B cell (primary cell): ENCODE measurements at regions not wholly inside any gene's neighbourhood (a gene's known extent, or its start where the extent isn't known, plus 50 kb on each side); places are given as distances from the start of the nearest gene placed in this dataset.

Experiments
- ATAC-seq: fragments of 200-7000 bp; cut with Tn5 transposase; one replicate; pipeline ENCODE4 v1.10.0; 2021; ENCODE audit warnings: low read depth, mild to moderate bottlenecking, moderate number of reproducible peaks, moderate library complexity
- CTCF ChIA-PET: fragments of 350-600 bp; sonication (Branson Sonifier 250); formaldehyde crosslinking; loops from one replicate; lab custom pipeline; 2021; ENCODE audit warnings: antibody characterized with exemption, inconsistent platforms; lab: Charles Lee
- POLR2A ChIA-PET: fragments of 350-600 bp; sonication (Branson Sonifier 250); formaldehyde crosslinking; loops from one replicate; lab custom pipeline; 2021; ENCODE audit warnings: antibody characterized with exemption; lab: Charles Lee
- DNase-seq: peaks from one replicate; pipeline ENCODE4 v3.0.0; 2013
- H2AFZ ChIP-seq: 2 replicates; pipeline ENCODE4 v1.6.1; 2012; ENCODE audit warnings: mild to moderate bottlenecking, low read depth, low read length; ENCODE audit not compliant: insufficient read depth, poor library complexity, severe bottlenecking
- H3K27ac ChIP-seq, 2 donors: 1 replicate in 1 of 2; 2 replicates in 1 of 2; pipeline ENCODE4 v1.5.1; 2012 to 2013; ENCODE audit warnings: low read length in 2 of 2, mild to moderate bottlenecking in 2 of 2, moderate library complexity in 1 of 2
- H3K27me3 ChIP-seq, 4 experiments: fragments of 200-600 bp in 1 of 4; sonication (generic) in 1 of 4; replicated peaks in 1 of 4; 1 replicate in 2 of 4; 2 replicates in 2 of 4; pipeline versions ENCODE4 v1.6.1 to v1.7.0; 2013 to 2016; ENCODE audit warnings: low read length in 3 of 4, mild to moderate bottlenecking in 2 of 4, mixed read lengths in 1 of 4, moderate library complexity in 1 of 4; ENCODE audit not compliant: insufficient read depth in 4 of 4, control insufficient read depth in 3 of 4; ENCODE audit errors: control extremely low read depth in 1 of 4
- H3K36me3 ChIP-seq, 2 experiments: replicated peaks in 1 of 2; 1 replicate in 1 of 2; 2 replicates in 1 of 2; pipeline versions ENCODE4 v1.6.1 to v1.7.1; 2013; ENCODE audit warnings: low read length in 1 of 2; ENCODE audit not compliant: insufficient read depth in 2 of 2, control insufficient read depth in 1 of 2; ENCODE audit errors: control extremely low read depth in 1 of 2, extremely low read depth in 1 of 2
- H3K4me1 ChIP-seq, 2 donors: fragments of 200-600 bp in 1 of 2; sonication (generic) in 1 of 2; 1 replicate in 1 of 2; 2 replicates in 1 of 2; pipeline versions ENCODE4 v1.5.1 to v1.6.1; 2013 to 2017; ENCODE audit warnings: low read length in 2 of 2; ENCODE audit not compliant: control insufficient read depth in 2 of 2, insufficient read depth in 2 of 2
- H3K4me2 ChIP-seq: replicated peaks from 2 replicates; pipeline ENCODE3; 2012; ENCODE audit warnings: mild to moderate bottlenecking, low read depth, low read length; ENCODE audit not compliant: poor library complexity, severe bottlenecking
- H3K4me3 ChIP-seq, 5 experiments: fragments of 200-600 bp in 1 of 5; sonication (generic) in 1 of 5; 1 replicate in 3 of 5; 2 replicates in 2 of 5; pipeline versions ENCODE4 v1.5.1 to v1.7.0; 2011 to 2016; ENCODE audit warnings: low read length in 4 of 5, mild to moderate bottlenecking in 4 of 5, low read depth in 2 of 5, control low read depth in 1 of 5, moderate library complexity in 1 of 5; ENCODE audit not compliant: insufficient read depth in 1 of 5; ENCODE audit errors: control extremely low read depth in 1 of 5, extremely low read depth in 1 of 5
- H3K79me2 ChIP-seq: fragments of 200-600 bp; sonication (generic); one replicate; pipeline ENCODE4 v1.6.0; 2016; ENCODE audit warnings: low read length; ENCODE audit not compliant: control insufficient read depth, insufficient read depth
- H3K9ac ChIP-seq: fragments of 200-600 bp; sonication (generic); 2 replicates; pipeline ENCODE4 v1.6.1; 2017; ENCODE audit warnings: mild to moderate bottlenecking, low read length, moderate library complexity
- H3K9me3 ChIP-seq, 3 donors: one replicate each; pipeline versions ENCODE4 v1.6.1 to v1.7.1; 2013; ENCODE audit warnings: low read length in 2 of 3; ENCODE audit not compliant: control insufficient read depth in 2 of 3, insufficient read depth in 1 of 3; ENCODE audit errors: control extremely low read depth in 1 of 3
- H4K20me1 ChIP-seq: 2 replicates; pipeline ENCODE4 v1.6.0; 2012; ENCODE audit warnings: mild to moderate bottlenecking, low read length; ENCODE audit not compliant: insufficient read depth, control insufficient read depth, poor library complexity, severe bottlenecking
- H3K27ac Mint-ChIP-seq: one replicate; pipeline ENCODE4 v1.8.0; 2021; ENCODE audit warnings: mixed read lengths
- H3K27me3 Mint-ChIP-seq: one replicate; pipeline ENCODE4 v1.8.0; 2021; ENCODE audit warnings: mixed read lengths
- H3K4me1 Mint-ChIP-seq: one replicate; pipeline ENCODE4 v1.8.0; 2021; ENCODE audit warnings: mixed read lengths
- H3K4me3 Mint-ChIP-seq: one replicate; pipeline ENCODE4 v1.8.0; 2021; ENCODE audit warnings: mixed read lengths
- H3K9me3 Mint-ChIP-seq: one replicate; pipeline ENCODE4 v1.8.0; 2022; ENCODE audit warnings: mixed read lengths; ENCODE audit not compliant: insufficient read depth
- CTCF ChIP-seq: fragments of 200-600 bp; IDR thresholded peaks from one replicate; pipeline ENCODE4 v1.8.0; 2022; ENCODE audit warnings: antibody characterized with exemption, mild to moderate bottlenecking
- EZH2 ChIP-seq: IDR thresholded peaks from 2 replicates; pipeline ENCODE4 v1.6.1; 2012; ENCODE audit warnings: borderline replicate concordance, low read depth, mild to moderate bottlenecking, moderate library complexity, low read length; ENCODE audit not compliant: insufficient read depth, poor library complexity, severe bottlenecking
- WGBS: methylation state at CpG from one replicate; pipeline ENCODE4 v1.1.5; 2013; ENCODE audit warnings: missing lambda C conversion rate; ENCODE audit not compliant: insufficient coverage; 5-methylcytosine and 5-hydroxymethylcytosine counted together
- intact Hi-C: fragments of 100-400 bp; cut with micrococcal nuclease; formaldehyde crosslinking; loops from one replicate; pipeline ENCODE4 v1.10.0; 2022

GRCh38 chr6:154649721-154650120 lies 83.5 kb upstream of the SCAF8 start:
- Histone ChIP-seq H3K4me3 (no peak overlapping the region), H3K9me3 (no peaks in the 10 kb centered on the region), H2AFZ (no peak overlapping the region), H3K4me2 (no peak overlapping the region), H3K4me1 (no peaks in the 10 kb centered on the region), H3K9ac (no peak overlapping the region), H3K79me2 (no peaks in the 10 kb centered on the region), H3K27ac (no peak overlapping the region), H3K36me3 (no peaks in the 10 kb centered on the region), H3K27me3 (no peaks in the 10 kb centered on the region), H4K20me1 (no peaks in the 10 kb centered on the region)
- POLR2A ChIA-PET = no interaction called here
- Mint-ChIP-seq H3K4me1 (peaks cover 2% of the 10 kb centered on the region), H3K4me3 (no peak overlapping the region), H3K27ac (no peak overlapping the region), H3K9me3 (no peaks in the 10 kb centered on the region), H3K27me3 (peaks cover 6% of the 10 kb centered on the region)
- DNase-seq = no peak
- CTCF ChIA-PET = no interaction called here
- no CpG with 5 or more reads among the region's 5 CpGs for WGBS
- ATAC-seq = no peak
- intact Hi-C loops = no loop called here
- TF ChIP-seq CTCF (no peak), EZH2 (no peak)

DNA sequence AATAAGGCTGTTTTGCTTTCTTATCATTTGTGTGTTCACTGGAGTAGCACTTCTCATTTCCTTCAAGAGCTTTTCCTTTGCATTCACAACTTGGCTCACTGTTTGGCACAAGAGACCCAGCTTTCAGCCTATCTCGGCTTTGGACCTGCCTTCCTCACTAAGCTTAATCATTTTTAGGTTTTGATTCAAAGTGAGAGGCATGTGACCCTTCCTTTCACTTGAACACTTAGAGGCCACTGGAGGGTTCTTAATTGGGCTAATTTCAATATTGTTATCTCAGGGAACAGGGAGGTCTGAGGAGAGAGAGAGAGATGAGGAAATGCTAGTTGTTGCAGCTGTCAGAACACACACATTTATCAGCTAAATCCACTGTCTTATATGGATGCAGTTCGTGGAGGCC lies 82.9 kb upstream of the SCAF8 start:
- H3K4me2 ChIP-seq = no peak overlapping the region

More for the DNA sequence above, 82.9 kb upstream of the SCAF8 start:
- Histone ChIP-seq H3K79me2 (no peaks in the 10 kb centered on the region), H3K9me3 (no peaks in the 10 kb centered on the region), H3K4me1 (no peaks in the 10 kb centered on the region), H3K27ac (no peak overlapping the region), H3K9ac (no peak overlapping the region), H3K36me3 (no peaks in the 10 kb centered on the region), H3K27me3 (no peaks in the 10 kb centered on the region), H2AFZ (no peak overlapping the region), H3K4me3 (no peak overlapping the region), H4K20me1 (no peaks in the 10 kb centered on the region)
- ChIA-PET CTCF (no interaction called here), POLR2A (no interaction called here)
- intact Hi-C loops = no loop called here
- Mint-ChIP-seq H3K4me1 (peaks cover 2% of the 10 kb centered on the region), H3K27me3 (peaks cover 6% of the 10 kb centered on the region), H3K27ac (no peak overlapping the region), H3K9me3 (no peaks in the 10 kb centered on the region), H3K4me3 (no peak overlapping the region)
- DNase-seq (no peak), ATAC-seq (no peak)
- TF ChIP-seq EZH2 (no peak), CTCF (no peak)
- no CpG with 5 or more reads among the region's 2 CpGs for WGBS
